HEK293 (cell line): ENCODE measurements at regions not wholly inside any gene's neighbourhood (a gene's known extent, or its start where the extent isn't known, plus 50 kb on each side); places are given as distances from the start of the nearest gene placed in this dataset.

Source experiments
- CTCF ChIA-PET: fragments of 350-600 bp; formaldehyde crosslinking; extraction: SDS; loops from one replicate; lab custom pipeline; 2021; ENCODE audit warnings: antibody characterized with exemption; lab: Yijun Ruan, JAX
- POLR2A ChIA-PET: fragments of 300-600 bp; formaldehyde crosslinking; extraction: SDS; loops from one replicate; lab custom pipeline; 2020; ENCODE audit warnings: antibody characterized with exemption, inconsistent platforms; lab: Yijun Ruan, JAX
- H3K27ac ChIP-seq: fragments of 200-500 bp; sonication (Bioruptor generic); 2 replicates; pipeline ENCODE4 v1.5.1; 2014; ENCODE audit warnings: low read depth, low read length, control low read depth, inconsistent platforms; ENCODE audit errors: extremely low read depth
- H3K36me3 ChIP-seq, 2 experiments: fragments of 200-500 bp in 1 of 2; sonication (Bioruptor generic) in 1 of 2; 1 replicate in 1 of 2; 2 replicates in 1 of 2; pipeline ENCODE4 v1.5.1; 2014 to 2017; ENCODE audit warnings: inconsistent platforms in 2 of 2, low read length in 2 of 2; ENCODE audit not compliant: control insufficient read depth in 2 of 2, insufficient read depth in 1 of 2
- H3K4me1 ChIP-seq: fragments of 200-500 bp; sonication (Bioruptor generic); 2 replicates; pipeline ENCODE4 v1.5.1; 2014; ENCODE audit warnings: mild to moderate bottlenecking, low read length, inconsistent platforms; ENCODE audit not compliant: control insufficient read depth, insufficient read depth
- H3K4me3 ChIP-seq: 2 replicates; pipeline ENCODE4 v1.5.1; 2011; ENCODE audit warnings: low read depth, mild to moderate bottlenecking, control low read depth, low read length, moderate library complexity
- H3K9me3 ChIP-seq: fragments of 200-500 bp; sonication (Bioruptor generic); 2 replicates; pipeline ENCODE4 v1.5.1; 2014; ENCODE audit warnings: low read depth, low read length, inconsistent platforms; ENCODE audit not compliant: control insufficient read depth, insufficient read depth
- AEBP2 ChIP-seq: fragments of 450-650 bp; formaldehyde crosslinking; IDR thresholded peaks from 2 replicates; pipeline ENCODE4 v1.5.1; 2016; ENCODE audit warnings: missing biosample characterization, missing genetic modification characterization, borderline replicate concordance
- ATF2 ChIP-seq: fragments of 450-650 bp; formaldehyde crosslinking; IDR thresholded peaks from 2 replicates; pipeline ENCODE4 v1.5.1; 2016; ENCODE audit warnings: missing biosample characterization, missing genetic modification characterization, low read depth
- BCL6B ChIP-seq: fragments of 450-650 bp; formaldehyde crosslinking; IDR thresholded peaks from 2 replicates; pipeline ENCODE4 v1.5.1; 2017; ENCODE audit warnings: missing biosample characterization, missing genetic modification characterization
- KLF17 ChIP-seq: fragments of 450-650 bp; formaldehyde crosslinking; IDR thresholded peaks from 2 replicates; pipeline ENCODE4 v1.5.1; 2016; ENCODE audit warnings: missing biosample characterization, missing genetic modification characterization
- PATZ1 ChIP-seq: fragments of 450-650 bp; formaldehyde crosslinking; IDR thresholded peaks from 2 replicates; pipeline ENCODE4 v1.5.1; 2016; ENCODE audit warnings: missing biosample characterization, missing genetic modification characterization
- WT1 ChIP-seq: fragments of 450-650 bp; formaldehyde crosslinking; IDR thresholded peaks from 2 replicates; pipeline ENCODE4 v1.5.1; 2016; ENCODE audit warnings: missing biosample characterization, missing genetic modification characterization
- ZBTB11 ChIP-seq: fragments of 450-650 bp; formaldehyde crosslinking; conservative IDR thresholded peaks from 2 replicates; pipeline ENCODE4 v1.5.1; 2016; ENCODE audit warnings: low read depth, missing biosample characterization, missing genetic modification characterization
- ZBTB17 ChIP-seq: fragments of 450-650 bp; formaldehyde crosslinking; IDR thresholded peaks from 2 replicates; pipeline ENCODE4 v1.5.1; 2016; ENCODE audit warnings: missing biosample characterization, missing genetic modification characterization
- ZBTB20 ChIP-seq: fragments of 450-650 bp; formaldehyde crosslinking; IDR thresholded peaks from 2 replicates; pipeline ENCODE4 v1.5.1; 2016; ENCODE audit warnings: missing biosample characterization, missing genetic modification characterization
- ZFHX2 ChIP-seq: fragments of 450-650 bp; formaldehyde crosslinking; conservative IDR thresholded peaks from 2 replicates; pipeline ENCODE4 v1.5.1; 2016; ENCODE audit warnings: missing biosample characterization, missing genetic modification characterization
- ZNF132 ChIP-seq: fragments of 450-650 bp; formaldehyde crosslinking; IDR thresholded peaks from 2 replicates; pipeline ENCODE4 v1.5.1; 2017; ENCODE audit warnings: missing biosample characterization, missing genetic modification characterization, borderline replicate concordance
- ZNF16 ChIP-seq: fragments of 450-650 bp; formaldehyde crosslinking; IDR thresholded peaks from 2 replicates; pipeline ENCODE4 v1.5.1; 2016; ENCODE audit warnings: low read depth, missing biosample characterization, missing genetic modification characterization
- ZNF175 ChIP-seq: fragments of 450-650 bp; formaldehyde crosslinking; IDR thresholded peaks from 2 replicates; pipeline ENCODE4 v1.5.1; 2016; ENCODE audit warnings: missing biosample characterization, missing genetic modification characterization
- ZNF280C ChIP-seq: fragments of 450-650 bp; formaldehyde crosslinking; IDR thresholded peaks from 2 replicates; pipeline ENCODE4 v1.5.1; 2016; ENCODE audit warnings: missing biosample characterization, missing genetic modification characterization
- ZNF394 ChIP-seq: fragments of 450-650 bp; formaldehyde crosslinking; IDR thresholded peaks from 2 replicates; pipeline ENCODE4 v1.5.1; 2016; ENCODE audit warnings: missing biosample characterization, missing genetic modification characterization, mild to moderate bottlenecking, moderate library complexity, borderline replicate concordance
- ZNF473 ChIP-seq: fragments of 450-650 bp; formaldehyde crosslinking; IDR thresholded peaks from 2 replicates; pipeline ENCODE4 v1.5.1; 2017; ENCODE audit warnings: missing biosample characterization, missing genetic modification characterization
- ZNF514 ChIP-seq: fragments of 450-650 bp; formaldehyde crosslinking; IDR thresholded peaks from 2 replicates; pipeline ENCODE4 v1.5.1; 2016; ENCODE audit warnings: missing biosample characterization, missing genetic modification characterization
- ZNF529 ChIP-seq: fragments of 450-650 bp; formaldehyde crosslinking; IDR thresholded peaks from 2 replicates; pipeline ENCODE4 v1.5.1; 2017; ENCODE audit warnings: missing genetic modification characterization, missing biosample characterization; ENCODE audit not compliant: insufficient replicate concordance
- ZNF558 ChIP-seq: fragments of 450-650 bp; formaldehyde crosslinking; IDR thresholded peaks from 2 replicates; pipeline ENCODE4 v1.5.1; 2016; ENCODE audit warnings: missing biosample characterization, missing genetic modification characterization
- ZNF658 ChIP-seq: fragments of 450-650 bp; formaldehyde crosslinking; IDR thresholded peaks from 2 replicates; pipeline ENCODE4; 2016; ENCODE audit warnings: missing biosample characterization, missing genetic modification characterization
- ZSCAN5A ChIP-seq: fragments of 450-650 bp; formaldehyde crosslinking; IDR thresholded peaks from 2 replicates; pipeline ENCODE4 v1.5.1; 2016; ENCODE audit warnings: missing biosample characterization, missing genetic modification characterization

GRCh38 chr11:15896026-15896425, 460.3 kb downstream of the SOX6 start:
- H3K9me3 ChIP-seq: no peaks in the 10 kb centered on the region
- no peaks in the 10 kb centered on the region for H3K4me1 ChIP-seq
- TF ChIP-seq ZNF394 (tag by site-specific recombination) (no peak), WT1 (no peak), ATF2 (tag by site-specific recombination) (no peak), ZNF558 (tag by site-specific recombination) (no peak), ZNF132 (tag by site-specific recombination) (no peak), ZNF175 (tag by site-specific recombination) (no peak), ZSCAN5A (no peak), PATZ1 (no peak), ZFHX2 (tag by site-specific recombination) (no peak), AEBP2 (tag by site-specific recombination) (no peak), ZBTB20 (tag by site-specific recombination) (no peak)
- H3K27ac ChIP-seq: no peak overlapping the region
- ChIA-PET CTCF (no interaction called here), POLR2A (no interaction called here)
- no peak overlapping the region for H3K4me3 ChIP-seq
- no peaks in the 10 kb centered on the region for H3K36me3 ChIP-seq

- no peaks in the 10 kb centered on the region for H3K4me1 ChIP-seq
- no peak overlapping the region for H3K4me3 ChIP-seq
- ChIA-PET CTCF (no interaction called here), POLR2A (no interaction called here)
- no peaks in the 10 kb centered on the region for H3K36me3 ChIP-seq
- no peaks in the 10 kb centered on the region for H3K9me3 ChIP-seq
- H3K27ac ChIP-seq: no peak overlapping the region
- TF ChIP-seq ZNF16 (tag by site-specific recombination) (no peak), ZBTB17 (tag by site-specific recombination) (no peak), KLF17 (tag by site-specific recombination) (no peak), ZNF473 (no peak), ZNF529 (no peak), ZNF658 (tag by site-specific recombination) (no peak), ZNF514 (tag by site-specific recombination) (no peak), ZBTB11 (tag by site-specific recombination) (no peak), BCL6B (tag by site-specific recombination) (no peak), ZNF280C (tag by site-specific recombination) (no peak)
Observed at GRCh38 chr11:15896530-15896929, 459.8 kb downstream of the SOX6 start.
